Left lung (tissue), 4 donors: ENCODE measurements at regions not wholly inside any gene's neighbourhood (a gene's known extent, or its start where the extent isn't known, plus 50 kb on each side); places are given as distances from the start of the nearest gene placed in this dataset.

Source experiments
- ATAC-seq: fragments of 200-7000 bp; cut with Tn5 transposase; one replicate; pipeline ENCODE4 v1.9.1; 2020; ENCODE audit warnings: moderate library complexity
- DNase-seq, 4 donors: peaks; one replicate each; pipeline ENCODE4 v3.0.0-alpha.2; 2013 to 2020
- H3K27ac ChIP-seq, 2 donors: fragments of 200-600 bp; sonication (generic) in 1 of 2; one replicate each; pipeline versions ENCODE4 v1.5.0 to v1.8.0; 2020 to 2021
- H3K27me3 ChIP-seq, 2 donors: fragments of 200-600 bp; sonication (generic) in 1 of 2; one replicate each; pipeline versions ENCODE4 v1.5.0 to v1.8.0; 2020 to 2021
- H3K36me3 ChIP-seq, 2 donors: fragments of 200-600 bp; sonication (generic) in 1 of 2; one replicate each; pipeline versions ENCODE4 v1.5.0 to v1.8.0; 2020 to 2021
- H3K4me1 ChIP-seq, 2 donors: fragments of 200-600 bp; one replicate each; pipeline ENCODE4 v1.8.0; 2021
- H3K4me3 ChIP-seq, 2 donors: fragments of 200-600 bp; sonication (generic) in 1 of 2; one replicate each; pipeline versions ENCODE4 v1.5.0 to v1.8.0; 2020 to 2021; ENCODE audit warnings: mild to moderate bottlenecking in 1 of 2
- H3K9me3 ChIP-seq, 2 donors: fragments of 200-600 bp; sonication (generic) in 1 of 2; one replicate each; pipeline versions ENCODE4 v1.5.0 to v1.8.0; 2020 to 2021
- intact Hi-C, 2 donors: fragments of 100-400 bp; cut with DNase I; formaldehyde crosslinking; loops; one replicate each; pipeline versions ENCODE4 v1.11.2 to v1.14.2; 2022
- TF ChIP-seq, protein P1 (sequence below), 2 donors: fragments of 200-600 bp; sonication (generic) in 1 of 2; IDR thresholded peaks; one replicate each; pipeline versions ENCODE4 v1.5.0 to v1.8.0; 2021; ENCODE audit warnings: antibody characterized with exemption in 2 of 2
- donor health status: DM: no; HTN: yes; CAD: no.
- donor health status: DM: no; HTN: no; CAD: no.

DNA sequence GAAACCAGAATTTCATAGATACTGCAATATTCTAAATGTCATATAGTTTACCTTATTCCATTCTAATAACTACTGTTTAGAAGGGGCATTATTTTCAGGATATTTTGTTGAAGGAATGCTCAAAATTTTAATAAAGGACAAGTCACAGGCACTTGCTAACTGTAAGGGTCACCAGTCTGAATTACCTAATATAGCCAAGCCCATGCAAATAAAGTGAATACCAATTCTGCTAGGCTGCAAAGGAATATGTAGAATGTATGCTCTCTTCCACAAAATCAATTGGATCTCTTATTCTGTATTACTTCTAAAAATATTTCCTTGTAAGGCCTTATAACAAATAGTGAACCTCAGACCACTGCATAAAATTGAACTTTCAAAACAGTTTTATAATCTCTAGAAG is 52.3 kb upstream of the FAT4 start:
- Histone ChIP-seq H3K4me1 (peaks cover 0 to 4% of the 10 kb centered on the region in 2 donors), H3K9me3 (no peaks in the 10 kb centered on the region), H3K36me3 (no peaks in the 10 kb centered on the region), H3K27me3 (no peaks in the 10 kb centered on the region), H3K4me3 (no peak overlapping the region), H3K27ac (no peak overlapping the region)
- DNase-seq (no peak), ATAC-seq (no peak)
- TF ChIP-seq, protein P1, sequence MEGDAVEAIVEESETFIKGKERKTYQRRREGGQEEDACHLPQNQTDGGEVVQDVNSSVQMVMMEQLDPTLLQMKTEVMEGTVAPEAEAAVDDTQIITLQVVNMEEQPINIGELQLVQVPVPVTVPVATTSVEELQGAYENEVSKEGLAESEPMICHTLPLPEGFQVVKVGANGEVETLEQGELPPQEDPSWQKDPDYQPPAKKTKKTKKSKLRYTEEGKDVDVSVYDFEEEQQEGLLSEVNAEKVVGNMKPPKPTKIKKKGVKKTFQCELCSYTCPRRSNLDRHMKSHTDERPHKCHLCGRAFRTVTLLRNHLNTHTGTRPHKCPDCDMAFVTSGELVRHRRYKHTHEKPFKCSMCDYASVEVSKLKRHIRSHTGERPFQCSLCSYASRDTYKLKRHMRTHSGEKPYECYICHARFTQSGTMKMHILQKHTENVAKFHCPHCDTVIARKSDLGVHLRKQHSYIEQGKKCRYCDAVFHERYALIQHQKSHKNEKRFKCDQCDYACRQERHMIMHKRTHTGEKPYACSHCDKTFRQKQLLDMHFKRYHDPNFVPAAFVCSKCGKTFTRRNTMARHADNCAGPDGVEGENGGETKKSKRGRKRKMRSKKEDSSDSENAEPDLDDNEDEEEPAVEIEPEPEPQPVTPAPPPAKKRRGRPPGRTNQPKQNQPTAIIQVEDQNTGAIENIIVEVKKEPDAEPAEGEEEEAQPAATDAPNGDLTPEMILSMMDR (IDR thresholded peaks at IDR 0.05): no peak
- intact Hi-C loops: no loop called here

DNA sequence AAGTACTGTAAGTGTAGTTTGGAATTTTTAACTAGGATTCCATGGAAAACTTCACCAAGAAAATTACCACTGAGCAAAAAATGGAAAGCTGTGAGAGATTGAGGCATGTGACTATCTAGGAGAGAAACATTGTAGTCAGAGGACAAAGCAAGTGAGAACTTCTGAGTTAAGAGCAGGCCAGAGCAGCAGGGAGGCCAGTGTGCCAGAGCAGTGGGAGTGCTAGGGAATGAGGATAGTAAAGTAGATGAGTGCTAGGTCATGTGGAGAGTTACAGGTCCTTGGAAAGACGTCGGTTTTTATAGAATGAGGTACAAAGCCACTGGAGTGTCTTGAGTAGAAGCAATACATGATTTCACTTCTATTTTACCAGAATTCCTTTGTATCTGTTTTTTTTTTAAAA is 52.7 kb upstream of the FAT4 start:
- Histone ChIP-seq H3K27me3 (no peaks in the 10 kb centered on the region), H3K27ac (no peak overlapping the region), H3K9me3 (no peaks in the 10 kb centered on the region), H3K4me1 (peaks cover 0 to 2% of the 10 kb centered on the region in 2 donors), H3K4me3 (no peak overlapping the region), H3K36me3 (no peaks in the 10 kb centered on the region)
- DNase-seq (no peak), ATAC-seq (no peak)
- TF ChIP-seq, protein P1 (IDR thresholded peaks at IDR 0.05): no peak
- intact Hi-C loops: no loop called here

DNA sequence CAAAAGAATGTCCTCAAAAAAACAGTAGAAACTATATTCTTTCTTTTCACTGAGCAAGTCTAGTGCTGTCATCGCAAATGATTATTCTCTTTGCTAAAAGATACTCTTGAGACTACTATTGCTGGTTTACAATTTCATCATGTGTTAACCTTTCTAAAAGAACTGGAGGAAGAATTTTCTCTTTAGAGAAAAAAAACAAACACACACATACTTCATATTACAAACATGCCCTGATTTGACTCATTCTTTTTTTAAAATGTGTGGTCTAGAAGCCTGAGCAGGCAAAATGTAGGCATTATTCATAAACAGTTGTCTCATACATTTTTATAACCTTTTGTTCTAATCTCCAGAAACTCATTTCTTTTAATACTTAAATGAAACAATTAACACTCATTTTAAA is 60.6 kb upstream of the FAT4 start:
- Histone ChIP-seq H3K27ac (no peak overlapping the region), H3K4me3 (no peak overlapping the region), H3K36me3 (no peaks in the 10 kb centered on the region), H3K27me3 (no peaks in the 10 kb centered on the region), H3K9me3 (no peaks in the 10 kb centered on the region), H3K4me1 (no peaks in the 10 kb centered on the region)
- TF ChIP-seq, protein P1 (IDR thresholded peaks at IDR 0.05): no peak
- ATAC-seq (no peak), DNase-seq (no peak)
- intact Hi-C loops: no loop called here

DNA sequence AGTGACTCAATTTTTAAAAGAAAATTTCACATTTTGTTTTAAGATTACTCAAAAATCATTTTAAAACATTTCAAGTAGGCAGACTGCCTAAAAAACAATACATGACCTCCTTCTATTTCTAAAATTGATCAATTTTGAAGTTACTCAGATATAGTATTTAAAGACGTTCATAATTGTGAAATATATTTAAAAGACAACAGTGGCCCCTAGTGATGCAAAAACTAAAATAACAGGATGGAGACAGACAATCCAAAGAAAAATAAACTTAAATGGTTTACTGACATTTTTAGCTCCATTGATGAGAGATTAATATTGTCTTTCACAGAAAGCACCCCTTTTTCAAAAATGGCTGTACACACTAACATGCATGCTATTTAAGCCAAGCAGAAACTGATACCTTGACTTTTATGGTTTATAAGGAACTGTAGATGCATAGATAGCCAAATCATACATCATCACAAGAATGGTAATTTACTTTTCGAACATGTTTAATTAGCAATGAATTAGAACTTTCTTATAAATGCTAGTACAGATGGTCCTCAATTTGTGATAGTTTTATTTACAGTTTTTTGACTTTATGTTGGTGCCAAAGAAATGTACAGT is 69.8 kb upstream of the FAT4 start:
- ATAC-seq (peak; percentile 67), DNase-seq (peak in 2 of 4 donors; percentile 35 to 36)
- TF ChIP-seq, protein P1 (IDR thresholded peaks at IDR 0.05): peak in 1 of 2 donors; percentile 29
- H3K4me3 ChIP-seq: no peak overlapping the region
- no peaks in the 10 kb centered on the region for H3K36me3 ChIP-seq
- H3K9me3 ChIP-seq: no peaks in the 10 kb centered on the region
- intact Hi-C loops: no loop called here
- H3K4me1 ChIP-seq: no peaks in the 10 kb centered on the region
- no peak overlapping the region for H3K27ac ChIP-seq
- H3K27me3 ChIP-seq: no peaks in the 10 kb centered on the region

DNA sequence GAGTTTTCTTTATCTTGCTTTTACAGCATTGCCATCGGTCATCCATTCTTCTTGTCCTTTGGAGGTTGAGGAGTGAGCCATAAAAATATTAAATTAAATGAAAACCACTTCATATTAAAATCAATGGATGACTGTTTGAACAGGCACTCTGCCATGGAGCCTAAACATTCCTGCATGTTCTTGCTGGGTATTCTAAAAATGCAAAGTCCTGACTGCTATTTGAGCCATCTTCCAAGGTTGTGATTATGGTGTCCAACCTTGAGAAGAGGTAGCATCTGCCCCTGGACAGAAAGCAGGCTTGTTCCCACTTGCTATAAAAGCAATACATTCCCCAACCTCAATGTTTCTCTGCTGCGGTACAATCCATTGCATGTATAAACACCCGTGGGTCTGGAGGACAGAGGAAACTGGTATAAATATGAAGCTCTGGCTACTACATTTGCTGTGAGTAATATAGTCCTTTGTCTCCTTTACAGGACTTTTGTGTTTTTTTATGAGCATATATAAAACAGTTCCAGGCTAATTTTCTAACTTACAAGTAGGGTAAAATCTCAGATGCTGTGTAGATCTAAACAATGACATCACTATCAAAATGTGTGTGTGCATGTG is 70.9 kb upstream of the FAT4 start:
- no peaks in the 10 kb centered on the region for H3K9me3 ChIP-seq
- H3K27me3 ChIP-seq: no peaks in the 10 kb centered on the region
- no peak overlapping the region for H3K27ac ChIP-seq
- ATAC-seq: no peak
- no peaks in the 10 kb centered on the region for H3K36me3 ChIP-seq
- intact Hi-C loops: no loop called here
- TF ChIP-seq, protein P1 (IDR thresholded peaks at IDR 0.05): no peak
- no peak overlapping the region for H3K4me3 ChIP-seq
- no peaks in the 10 kb centered on the region for H3K4me1 ChIP-seq
- no peak for DNase-seq
